Hepatocyte (in vitro differentiated cells): ENCODE measurements at regions not wholly inside any gene's neighbourhood (a gene's known extent, or its start where the extent isn't known, plus 50 kb on each side); places are given as distances from the start of the nearest gene placed in this dataset.

Experiments
- DNase-seq: peaks from one replicate; pipeline ENCODE4 v3.0.0-alpha.2; 2016; ENCODE audit warnings: low spot score
- H2AFZ ChIP-seq: fragments of 200-600 bp; sonication (generic); 2 replicates; pipeline ENCODE4 v1.6.0; 2016; ENCODE audit warnings: antibody characterized with exemption, mild to moderate bottlenecking
- H3K27ac ChIP-seq: fragments of 200-600 bp; sonication (generic); 2 replicates; pipeline ENCODE4 v1.5.1; 2016; ENCODE audit warnings: mild to moderate bottlenecking
- H3K27me3 ChIP-seq: fragments of 200-600 bp; sonication (generic); 2 replicates; pipeline ENCODE4 v1.6.1; 2016
- H3K36me3 ChIP-seq: fragments of 200-600 bp; sonication (generic); replicated peaks from 2 replicates; pipeline ENCODE4 v1.5.1; 2016; ENCODE audit warnings: low read depth; ENCODE audit not compliant: insufficient read depth
- H3K4me1 ChIP-seq: fragments of 200-600 bp; sonication (generic); 2 replicates; pipeline ENCODE4 v1.5.1; 2016; ENCODE audit warnings: mild to moderate bottlenecking, moderate library complexity; ENCODE audit not compliant: insufficient read depth
- H3K4me2 ChIP-seq: fragments of 200-600 bp; sonication (generic); 2 replicates; pipeline ENCODE4 v1.6.0; 2016
- H3K4me3 ChIP-seq: fragments of 200-600 bp; sonication (generic); 2 replicates; pipeline ENCODE4 v1.5.1; 2016; ENCODE audit warnings: mild to moderate bottlenecking
- H3K79me2 ChIP-seq: fragments of 200-600 bp; sonication (generic); 2 replicates; pipeline ENCODE4 v1.6.0; 2017; ENCODE audit warnings: mild to moderate bottlenecking
- H3K9me2 ChIP-seq: fragments of 200-600 bp; sonication (generic); replicated peaks from 2 replicates; pipeline ENCODE4 v1.6.0; 2017; ENCODE audit warnings: mild to moderate bottlenecking; ENCODE audit not compliant: insufficient read depth
- H3K9me3 ChIP-seq: fragments of 200-600 bp; sonication (generic); 2 replicates; pipeline ENCODE4 v1.5.1; 2016; ENCODE audit warnings: low read depth, mild to moderate bottlenecking
- H4K20me1 ChIP-seq: fragments of 200-600 bp; sonication (generic); 2 replicates; pipeline ENCODE4 v1.6.0; 2016; ENCODE audit warnings: mild to moderate bottlenecking; ENCODE audit not compliant: insufficient read depth, poor library complexity, severe bottlenecking
- CTCF ChIP-seq: fragments of 200-600 bp; sonication (generic); IDR thresholded peaks from 2 replicates; pipeline ENCODE4 v1.5.1; 2016; ENCODE audit warnings: antibody characterized with exemption, mild to moderate bottlenecking; ENCODE audit not compliant: poor library complexity
- EZH2 ChIP-seq: fragments of 200-600 bp; sonication (generic); IDR thresholded peaks from 2 replicates; pipeline ENCODE4 v1.6.1; 2016; ENCODE audit warnings: antibody characterized with exemption, mild to moderate bottlenecking, borderline replicate concordance
- EZH2phosphoT487 ChIP-seq: fragments of 200-600 bp; sonication (generic); IDR thresholded peaks from one replicate; pipeline ENCODE4 v1.6.1; 2018; ENCODE audit warnings: antibody characterized with exemption, mild to moderate bottlenecking, low read depth, moderate library complexity; ENCODE audit not compliant: unreplicated experiment, severe bottlenecking
- WGBS: methylation state at CpG from one replicate; pipeline ENCODE4 v1.1.6; 2016; ENCODE audit warnings: low lambda C conversion rate; ENCODE audit errors: missing lambda C conversion rate; 5-methylcytosine and 5-hydroxymethylcytosine counted together

- Histone ChIP-seq H3K9me3 (no peaks in the 10 kb centered on the region), H3K27me3 (no peaks in the 10 kb centered on the region), H3K9me2 (no peaks in the 10 kb centered on the region), H3K4me1 (peaks cover 16% of the 10 kb centered on the region), H2AFZ (no peak overlapping the region), H3K36me3 (no peaks in the 10 kb centered on the region), H3K27ac (peak overlapping the region; percentile 61), H3K4me3 (no peak overlapping the region), H3K79me2 (no peaks in the 10 kb centered on the region), H4K20me1 (no peaks in the 10 kb centered on the region), H3K4me2 (peak overlapping the region; percentile 65)
- DNase-seq = no peak
- WGBS = 92% methylated on average over 3 of the region's 3 CpGs
- no peak for TF ChIP-seq EZH2phosphoT487
- TF ChIP-seq CTCF = no peak
- no peak for TF ChIP-seq EZH2
Measured at GRCh38 chr11:110377434-110377833, 52.3 kb upstream of the FDX1 start.

GRCh38 chr11:110379261-110379660 lies 50.5 kb upstream of the FDX1 start:
- Histone ChIP-seq H3K9me3 (no peaks in the 10 kb centered on the region), H4K20me1 (no peaks in the 10 kb centered on the region), H3K27ac (no peak overlapping the region), H2AFZ (no peak overlapping the region), H3K27me3 (no peaks in the 10 kb centered on the region), H3K4me2 (no peak overlapping the region), H3K4me1 (peaks cover 10% of the 10 kb centered on the region), H3K9me2 (no peaks in the 10 kb centered on the region), H3K4me3 (no peak overlapping the region), H3K36me3 (no peaks in the 10 kb centered on the region), H3K79me2 (no peaks in the 10 kb centered on the region)
- DNase-seq = no peak
- WGBS = 66% methylated on average over 3 of the region's 3 CpGs
- TF ChIP-seq EZH2phosphoT487 (no peak), CTCF (no peak), EZH2 (no peak)

DNA sequence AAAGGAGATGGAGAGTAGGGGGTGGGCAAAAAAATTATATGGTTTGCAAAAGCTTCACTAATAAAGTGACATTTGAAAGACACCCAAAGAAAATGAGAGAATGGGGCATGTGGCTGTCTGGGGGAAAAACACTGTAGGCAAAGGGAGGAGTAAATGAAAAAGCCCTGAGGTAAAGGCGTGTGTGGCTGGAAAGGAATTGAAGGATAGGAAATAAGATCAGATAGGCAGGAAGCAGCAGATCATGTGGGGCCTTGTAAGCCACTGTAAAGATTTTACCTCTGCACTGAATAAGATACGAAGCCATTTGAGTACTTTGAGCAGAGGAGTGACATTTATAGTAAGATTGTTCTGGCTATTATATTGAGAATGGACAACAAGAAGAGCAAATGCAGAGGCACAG lies 49.8 kb upstream of the FDX1 start:
- TF ChIP-seq EZH2phosphoT487 (no peak), EZH2 (no peak), CTCF (no peak)
- Histone ChIP-seq H3K79me2 (no peaks in the 10 kb centered on the region), H3K4me2 (no peak overlapping the region), H2AFZ (no peak overlapping the region), H3K36me3 (no peaks in the 10 kb centered on the region), H3K9me3 (no peaks in the 10 kb centered on the region), H3K27ac (no peak overlapping the region), H3K4me3 (no peak overlapping the region), H4K20me1 (no peaks in the 10 kb centered on the region), H3K9me2 (no peaks in the 10 kb centered on the region), H3K4me1 (peaks cover 10% of the 10 kb centered on the region), H3K27me3 (no peaks in the 10 kb centered on the region)
- 67% methylated on average over 2 of the region's 2 CpGs for WGBS
- DNase-seq = no peak
